ENCODE measurements at regions not wholly inside any gene's neighbourhood (a gene's known extent, or its start where the extent isn't known, plus 50 kb on each side); places are given as distances from the start of the nearest gene placed in this dataset.

DNA sequence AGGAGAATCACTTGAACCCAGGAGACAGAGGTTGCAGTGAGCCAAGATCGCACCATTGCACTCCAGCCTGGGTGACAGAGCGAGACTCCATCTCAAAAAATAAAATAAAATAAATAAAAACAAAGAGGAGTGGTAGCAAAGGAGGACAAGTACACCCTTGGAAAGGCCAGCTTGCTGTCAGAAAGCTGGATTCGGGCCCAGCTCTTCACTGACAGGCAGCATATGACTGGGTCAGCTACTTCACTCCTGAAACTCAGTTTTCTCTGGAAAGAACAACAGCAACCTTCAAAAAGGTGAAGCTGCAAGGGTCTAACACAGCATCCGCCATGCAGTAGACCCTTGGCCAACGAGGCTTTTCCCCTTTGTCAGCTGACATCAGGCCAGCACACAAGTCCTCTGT is 156.0 kb upstream of the TIAM1 start:
- no peak for DNase-seq (ENCODE audit: low read depth in 3 of 3)

DNA sequence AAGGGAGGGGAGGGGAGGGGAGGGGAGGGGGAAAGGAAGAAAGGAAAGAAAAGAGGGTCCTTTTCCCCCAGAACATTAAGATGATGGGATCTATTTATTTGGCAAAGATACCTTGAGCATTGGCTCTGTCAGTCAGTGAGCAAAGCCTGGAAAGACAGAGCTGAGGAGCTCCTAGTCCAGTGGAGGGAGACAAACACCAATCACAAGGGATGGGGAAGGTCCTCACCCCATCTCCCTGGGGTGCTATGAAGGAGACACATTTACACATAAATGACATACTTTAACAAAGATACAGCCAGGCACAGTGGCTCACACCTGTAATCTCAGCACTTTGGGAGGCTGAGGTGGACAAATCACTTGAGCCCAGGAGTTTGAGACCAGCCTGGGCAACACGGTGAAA is 154.9 kb upstream of the TIAM1 start:
- DNase-seq (ENCODE audit: low read depth in 3 of 3): no peak

DNA sequence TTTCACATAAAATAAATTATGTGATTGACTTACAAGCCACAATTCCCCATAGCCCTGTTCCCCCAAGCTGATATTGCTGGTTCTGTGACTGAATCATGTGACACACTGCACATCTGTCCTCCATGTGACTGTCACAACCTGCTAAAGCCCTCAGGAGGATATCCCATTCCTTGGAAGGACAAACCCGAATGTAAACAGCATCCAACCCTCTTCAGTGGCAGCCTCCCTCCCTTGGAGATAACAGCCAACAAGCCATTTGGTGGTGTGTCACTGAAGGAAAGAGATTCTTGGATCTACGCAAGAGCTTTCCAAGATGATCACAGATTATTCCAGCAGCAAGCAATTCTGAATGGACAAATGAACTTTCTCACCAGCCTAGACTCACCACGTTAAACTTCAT is 153.9 kb upstream of the TIAM1 start:
- no peak for DNase-seq (ENCODE audit: low read depth in 3 of 3)

DNA sequence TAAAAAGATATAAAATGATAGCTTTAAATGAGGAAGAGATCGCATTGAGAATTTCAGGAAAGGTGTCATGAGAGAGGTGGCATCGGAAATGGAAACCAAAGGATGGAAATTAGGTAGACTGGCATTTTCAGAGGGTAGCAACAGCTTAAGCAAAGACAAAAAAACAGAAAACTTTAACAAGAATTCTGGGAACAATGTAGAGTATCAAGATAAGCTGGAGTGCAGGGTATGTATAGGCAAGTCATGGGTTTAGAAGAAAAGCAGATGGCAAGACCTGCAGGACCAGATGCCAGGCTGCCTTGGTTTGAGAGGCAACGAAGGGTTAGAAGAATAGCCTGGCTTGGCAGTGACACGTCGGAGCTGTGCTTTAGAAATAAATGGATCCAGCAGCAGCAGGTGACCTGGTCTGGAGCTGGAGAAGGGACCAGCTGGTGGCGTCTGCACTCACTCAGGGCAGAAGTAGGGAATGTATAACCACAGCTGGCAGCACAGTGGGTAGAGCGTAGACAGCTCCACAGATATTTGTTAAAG is 149.4 kb upstream of the TIAM1 start:
- DNase-seq (ENCODE audit: low read depth in 3 of 3): no peak

DNA sequence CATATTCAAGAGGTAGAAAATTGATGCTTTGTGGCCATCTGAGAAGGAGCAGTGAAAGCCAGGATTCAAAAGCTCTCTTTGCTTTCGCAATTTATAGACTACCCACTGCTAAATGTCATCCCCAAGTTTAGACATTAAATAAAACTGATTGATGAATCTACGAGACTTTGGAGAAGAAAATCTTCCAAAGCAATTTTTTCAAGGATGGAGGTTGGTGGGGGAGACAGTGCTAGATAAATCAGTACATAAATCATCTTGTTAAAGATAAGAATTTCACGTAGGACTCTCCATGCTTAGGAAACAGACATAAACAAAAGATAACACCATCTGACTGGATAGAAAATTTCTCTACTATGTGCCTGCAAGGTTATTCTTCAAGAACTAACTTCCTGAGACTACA is 147.6 kb upstream of the TIAM1 start:
- no peak for DNase-seq (ENCODE audit: low read depth in 3 of 3)

DNA sequence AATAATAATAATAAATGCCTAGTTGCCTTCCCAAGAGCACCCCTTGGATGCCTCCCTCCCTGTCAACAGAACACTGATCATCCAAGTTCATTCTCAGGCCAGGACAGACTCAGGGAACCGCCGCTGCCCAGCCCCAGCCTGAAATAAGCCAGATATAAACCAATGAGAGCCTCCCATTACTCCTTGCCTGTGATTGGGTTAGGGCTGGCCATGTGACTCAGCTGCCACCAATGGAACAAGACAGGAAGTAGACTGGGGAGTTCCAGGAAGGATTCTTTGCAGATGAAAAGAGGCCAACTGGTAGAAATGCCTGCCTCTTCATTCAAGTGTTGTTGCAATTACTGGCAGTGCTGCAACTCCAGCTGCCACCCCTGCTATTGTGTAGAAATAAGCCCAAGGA is 146.4 kb upstream of the TIAM1 start:
- DNase-seq (ENCODE audit: low read depth in 3 of 3): no peak

DNA sequence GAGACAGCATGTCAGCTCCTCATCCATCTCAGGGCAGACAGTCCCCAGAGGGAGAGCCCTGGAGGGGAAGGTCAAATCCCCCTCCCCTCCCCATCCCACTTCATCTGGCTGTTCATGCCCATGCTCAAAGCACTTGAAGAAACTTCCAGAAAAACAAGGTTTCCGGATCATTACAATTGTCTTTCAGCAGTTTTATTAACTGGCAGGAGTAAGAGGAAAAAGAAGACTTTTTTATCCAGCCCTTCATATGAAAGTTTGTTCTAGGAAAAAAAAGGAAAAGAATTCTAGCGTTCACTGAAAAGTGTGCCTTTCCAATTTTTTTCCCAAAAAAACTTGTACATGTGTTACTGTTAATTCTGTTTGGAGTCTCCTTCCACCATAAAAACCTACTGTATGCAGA is 145.7 kb upstream of the TIAM1 start:
- DNase-seq (ENCODE audit: low read depth in 3 of 3): no peak

DNA sequence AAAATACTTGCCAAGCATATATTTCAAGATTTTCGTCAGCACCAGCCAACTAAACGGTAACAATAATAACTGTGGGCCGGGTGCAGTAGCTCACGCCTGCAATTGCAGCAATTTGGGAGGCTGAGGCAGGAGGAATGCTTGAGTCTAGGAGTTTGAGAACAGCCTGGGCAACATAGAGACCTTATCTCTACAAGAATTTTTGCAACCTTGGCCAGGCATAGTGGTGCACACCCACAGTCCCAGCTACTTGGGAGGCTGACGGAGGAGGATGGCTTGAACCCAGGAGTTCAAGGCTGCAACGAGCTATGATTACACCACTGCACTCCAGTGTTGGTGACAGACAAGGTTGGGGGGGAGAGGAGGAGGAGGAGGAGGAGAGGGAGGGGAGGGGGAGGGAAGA is 145.0 kb upstream of the TIAM1 start:
- DNase-seq (ENCODE audit: low read depth in 3 of 3): no peak

DNA sequence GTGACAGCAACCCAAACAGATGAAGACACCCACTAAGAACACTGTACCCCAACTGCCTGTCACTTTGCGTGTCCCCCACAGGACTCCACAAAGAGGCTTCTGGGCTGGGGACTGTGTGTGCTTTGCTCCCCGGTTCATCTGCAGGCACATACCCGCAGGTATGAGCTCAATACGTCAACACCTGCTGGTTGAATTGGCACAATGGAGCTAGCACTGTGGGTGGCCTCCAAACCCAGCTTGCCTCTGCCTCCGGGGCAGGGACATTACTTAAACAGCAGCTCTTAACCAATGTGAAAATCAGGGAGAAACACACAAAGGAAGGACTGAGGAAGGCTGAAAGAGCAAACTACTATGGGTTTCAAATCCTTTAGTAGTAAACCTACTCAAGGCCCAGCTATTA is 140.2 kb upstream of the TIAM1 start:
- DNase-seq (ENCODE audit: low read depth in 3 of 3): no peak

DNA sequence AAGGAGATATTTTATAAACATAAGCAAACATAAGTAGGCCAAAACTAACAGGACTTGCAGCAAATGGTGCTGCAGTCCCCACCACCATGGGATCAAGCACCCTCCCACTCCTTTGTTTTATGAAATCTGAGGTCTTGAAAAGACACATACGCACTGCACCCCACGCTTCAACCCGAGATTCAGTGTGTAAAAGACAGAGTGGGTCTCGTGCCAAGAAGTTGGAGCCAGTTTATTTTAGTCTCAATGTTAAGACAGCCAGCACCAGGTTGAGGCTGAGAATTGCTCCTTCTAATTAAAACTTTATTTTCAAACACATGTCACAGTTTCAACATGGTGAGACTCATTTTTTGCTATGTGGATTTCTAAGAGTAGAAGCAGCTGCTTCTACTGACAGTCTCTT is 139.1 kb upstream of the TIAM1 start:
- no peak for DNase-seq (ENCODE audit: low read depth in 3 of 3)

DNA sequence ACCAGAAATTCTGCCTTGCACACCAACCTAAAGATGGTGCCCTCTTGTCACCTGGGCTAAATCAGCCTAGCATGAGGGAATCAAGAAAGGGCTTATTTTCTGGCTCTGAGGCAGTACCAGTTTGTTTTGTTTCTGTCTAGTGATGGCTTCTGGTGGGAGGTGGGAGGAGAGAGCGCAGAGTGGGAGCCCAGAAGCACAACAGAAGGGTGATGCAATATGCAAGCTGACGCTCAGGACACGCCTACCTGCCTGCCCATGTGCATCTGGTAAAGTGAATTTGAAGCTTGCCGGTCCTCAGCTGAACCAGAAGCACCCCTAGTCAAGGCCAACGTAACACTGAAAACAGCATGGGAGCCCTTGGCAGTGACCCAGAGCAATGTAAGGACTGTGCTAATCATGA is 138.4 kb upstream of the TIAM1 start:
- DNase-seq (ENCODE audit: low read depth in 3 of 3): no peak

DNA sequence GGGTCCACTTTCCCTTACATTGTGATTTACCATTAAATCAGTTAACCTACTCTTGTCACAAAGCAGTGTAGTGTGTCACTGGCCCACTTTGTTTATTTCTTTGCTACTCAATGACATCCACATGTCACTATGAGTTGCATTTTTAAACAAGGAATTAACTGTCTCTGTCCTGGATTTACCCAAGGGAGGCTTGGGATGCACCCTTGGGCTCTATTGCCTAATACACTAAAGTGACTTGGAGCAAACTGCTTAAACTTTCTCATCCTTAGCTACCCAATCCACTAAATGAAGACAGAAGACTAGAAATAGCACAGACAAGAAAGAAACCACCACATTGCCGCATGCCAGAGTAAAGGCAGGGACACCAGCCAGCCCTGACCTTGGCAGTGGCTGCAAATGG is 136.2 kb upstream of the TIAM1 start:
- no peak for DNase-seq (ENCODE audit: low read depth in 3 of 3)

DNA sequence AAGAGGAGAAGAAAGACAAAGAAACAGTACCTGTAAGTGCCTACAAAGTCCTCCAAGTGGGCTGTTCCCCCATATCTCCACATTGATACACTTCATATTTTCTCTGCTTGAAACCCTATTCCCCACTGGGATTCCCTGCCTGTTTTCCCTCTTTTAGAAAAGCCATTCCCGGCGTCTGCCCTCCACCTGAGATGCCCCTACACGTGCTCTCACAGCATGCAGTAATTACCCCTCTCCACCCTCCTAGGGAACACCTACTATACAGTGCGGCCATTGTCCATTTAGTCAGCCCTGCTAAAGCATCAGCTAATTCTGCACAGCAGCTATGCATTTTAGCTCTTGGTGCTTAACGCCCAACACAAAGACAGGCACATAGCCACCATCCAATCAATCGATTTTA is 135.7 kb upstream of the TIAM1 start:
- DNase-seq (ENCODE audit: low read depth in 3 of 3): no peak

DNA sequence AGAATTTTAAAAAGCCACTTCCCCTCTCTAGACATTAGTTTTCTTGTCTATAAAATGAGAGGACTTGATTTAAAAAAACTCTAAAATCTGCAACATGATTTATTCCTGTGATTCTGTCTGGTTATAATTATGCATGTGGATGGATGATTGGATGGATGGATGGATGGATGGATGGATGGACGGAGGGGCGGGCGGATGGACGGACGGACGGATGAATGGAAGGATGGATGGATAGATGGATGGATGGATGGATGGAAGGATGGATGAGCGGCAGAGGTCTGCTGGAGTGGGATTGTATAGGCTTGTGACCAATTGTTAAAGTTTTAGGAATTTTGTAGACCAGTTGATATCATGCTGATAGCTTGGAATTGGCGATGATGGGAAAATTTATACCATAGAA is 135.2 kb upstream of the TIAM1 start:
- no peak for DNase-seq (ENCODE audit: low read depth in 3 of 3)

DNA sequence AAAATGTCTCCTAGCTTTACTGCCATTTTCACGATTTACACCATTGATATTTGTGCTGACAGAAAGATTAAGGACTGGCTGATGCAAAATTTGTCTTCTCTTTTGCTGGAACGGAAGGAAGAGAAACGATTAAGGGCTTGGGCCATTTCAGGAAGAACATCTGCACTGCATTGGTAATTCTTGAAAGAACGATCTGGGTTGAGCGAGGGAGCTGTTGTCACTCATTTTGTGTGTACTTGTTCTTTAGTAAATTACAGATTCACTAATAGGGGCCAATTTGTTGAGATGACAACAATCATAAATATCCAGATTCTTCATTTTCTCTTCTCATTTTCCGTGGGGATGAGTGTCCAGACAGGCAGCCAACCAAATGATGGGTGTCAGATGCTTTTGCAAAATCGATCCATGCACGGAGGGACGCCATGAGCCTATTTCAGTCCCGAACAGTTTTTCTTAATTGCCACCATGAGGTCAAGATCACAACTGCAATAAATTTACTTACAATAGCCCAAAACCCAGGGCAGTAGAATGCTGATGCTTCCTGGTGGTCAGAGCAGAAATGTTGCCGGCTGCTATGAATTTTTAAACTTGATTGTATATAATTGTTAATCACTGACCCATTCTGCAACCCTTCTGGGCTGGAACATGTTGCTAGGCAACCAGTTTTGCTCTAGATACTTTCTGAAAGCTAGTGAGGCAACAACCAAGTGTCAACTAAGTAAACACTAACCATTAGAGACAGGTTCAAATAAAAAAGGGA is 132.4 kb upstream of the TIAM1 start:
- DNase-seq (ENCODE audit: low read depth in 3 of 3): no peak

DNA sequence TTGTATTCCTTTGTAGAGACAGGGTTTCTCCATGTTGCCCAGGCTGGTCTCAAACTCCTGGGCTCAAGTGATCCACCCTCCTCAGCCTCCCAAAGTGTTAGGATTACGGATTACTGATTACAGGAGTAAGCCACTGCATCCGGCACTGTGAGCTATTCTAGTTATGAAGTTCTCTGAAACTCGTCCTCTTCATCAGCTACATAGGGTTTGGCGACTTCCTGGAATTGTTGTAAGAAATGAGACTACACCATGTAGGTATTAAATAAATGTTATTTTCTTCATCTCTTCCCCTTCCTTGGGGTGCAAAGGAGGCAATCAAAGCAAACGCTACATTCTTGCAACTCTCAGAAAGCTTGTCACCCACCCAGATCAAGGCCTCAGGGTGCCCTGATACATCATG is 131.2 kb upstream of the TIAM1 start:
- no peak for DNase-seq (ENCODE audit: low read depth in 3 of 3)

DNA sequence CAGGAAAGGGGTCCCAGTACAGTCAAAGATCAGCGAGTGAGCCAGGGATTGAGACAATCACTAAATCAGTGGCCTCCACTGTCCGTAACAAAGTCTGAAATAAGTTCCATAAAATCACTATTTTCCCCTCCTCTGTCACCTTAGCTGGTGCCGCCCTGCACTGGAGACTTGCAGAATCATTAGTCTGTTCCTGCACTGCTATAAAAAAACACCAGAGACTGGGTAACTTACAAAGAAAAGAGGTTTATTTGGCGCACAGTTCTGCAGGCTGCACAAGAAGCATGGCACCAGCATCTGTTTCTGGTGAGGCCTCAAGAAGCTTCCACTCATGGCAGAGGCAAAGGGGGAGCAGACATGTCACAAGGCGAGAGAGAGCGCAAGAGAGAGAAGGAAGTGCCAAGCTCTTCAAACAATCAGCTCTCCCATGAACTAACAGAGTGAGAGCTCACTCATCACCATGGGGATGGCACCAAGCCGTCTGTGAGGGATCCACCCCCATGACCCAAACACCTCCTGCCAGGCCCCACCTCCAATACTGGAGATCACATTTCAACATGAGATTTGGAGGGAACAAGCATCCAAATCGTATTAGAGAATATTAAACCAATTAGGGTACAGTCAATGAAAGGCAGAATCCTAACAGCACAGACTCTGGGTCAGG is 129.8 kb upstream of the TIAM1 start:
- DNase-seq (ENCODE audit: low read depth in 3 of 3): no peak

DNA sequence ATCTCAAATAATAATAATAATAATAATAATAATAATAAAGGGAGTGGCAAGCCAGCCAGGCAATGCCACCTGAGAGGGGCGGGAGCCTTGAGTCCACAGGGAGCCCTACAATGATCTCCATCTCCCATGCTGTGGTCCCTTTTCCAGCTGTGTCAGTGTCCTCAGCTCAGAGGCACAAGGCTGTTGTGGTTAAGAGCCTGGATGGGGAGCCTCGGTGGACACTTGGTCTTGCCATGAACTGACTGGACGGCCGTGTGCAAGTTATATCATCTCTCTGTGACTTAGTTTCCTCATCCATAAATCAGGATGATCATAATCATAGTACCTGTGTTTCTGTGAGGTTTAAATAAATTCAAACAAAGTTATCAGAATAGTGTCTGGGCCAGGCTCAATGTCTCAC is 127.8 kb upstream of the TIAM1 start:
- DNase-seq (ENCODE audit: low read depth in 3 of 3): no peak

DNA sequence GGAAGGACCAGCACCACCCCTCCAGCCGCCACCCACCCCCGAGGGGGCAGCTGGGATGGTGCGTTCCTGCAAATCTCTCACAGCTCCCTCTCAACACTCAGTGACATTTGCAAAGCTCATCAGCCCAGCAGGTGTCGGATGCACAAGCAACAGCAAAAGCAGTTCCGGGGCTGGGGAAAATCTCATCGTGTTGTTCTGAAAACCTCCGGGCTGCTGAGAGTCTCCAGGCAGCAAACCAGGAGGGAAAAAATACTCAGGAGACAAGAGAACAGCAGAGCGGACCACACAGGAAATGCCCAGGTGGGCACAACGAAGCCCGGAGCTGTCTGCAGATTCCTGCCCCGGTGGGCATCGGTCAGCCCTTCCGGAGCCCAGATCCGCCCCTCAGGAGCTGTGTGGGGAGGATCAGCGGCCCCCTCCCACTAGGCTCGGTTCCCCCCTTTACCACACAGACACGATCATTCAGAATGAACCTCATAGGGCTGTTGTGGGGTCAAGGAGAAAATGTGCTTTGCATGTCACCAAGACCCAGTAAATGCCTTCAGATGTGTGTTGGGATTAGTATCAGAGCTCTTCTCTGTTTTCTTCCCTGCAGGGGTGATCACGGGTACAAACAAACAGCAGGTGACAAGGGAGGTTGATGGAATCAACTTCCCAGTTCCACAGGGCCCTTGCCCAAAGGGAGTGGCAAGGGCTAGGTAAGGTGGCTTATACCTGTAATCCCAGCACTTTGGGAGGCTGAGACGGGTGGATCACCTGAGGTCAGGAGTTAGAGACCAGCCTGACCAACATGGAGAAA is 127.0 kb upstream of the TIAM1 start:
- no peak for DNase-seq (ENCODE audit: low read depth in 3 of 3)

DNA sequence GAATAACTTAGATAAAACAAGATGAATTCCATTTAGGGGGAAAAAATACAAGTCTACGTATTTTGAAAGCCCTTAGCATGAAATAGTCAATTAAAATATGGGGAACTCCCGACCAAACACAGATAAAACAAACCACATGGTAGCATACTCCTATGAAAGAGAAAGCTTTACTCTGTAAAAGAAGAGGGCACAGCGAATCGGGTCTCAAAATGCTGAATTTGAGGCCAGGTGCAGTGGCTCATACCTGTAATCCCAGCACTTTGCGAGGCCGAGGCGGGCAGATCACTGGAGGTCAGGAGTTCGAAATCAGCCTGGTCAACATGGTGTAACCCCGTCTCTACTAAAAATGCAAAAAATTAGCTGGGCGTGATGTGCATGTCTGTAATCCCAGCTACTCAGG is 116.9 kb upstream of the TIAM1 start:
- DNase-seq (ENCODE audit: low read depth in 3 of 3): no peak

DNA sequence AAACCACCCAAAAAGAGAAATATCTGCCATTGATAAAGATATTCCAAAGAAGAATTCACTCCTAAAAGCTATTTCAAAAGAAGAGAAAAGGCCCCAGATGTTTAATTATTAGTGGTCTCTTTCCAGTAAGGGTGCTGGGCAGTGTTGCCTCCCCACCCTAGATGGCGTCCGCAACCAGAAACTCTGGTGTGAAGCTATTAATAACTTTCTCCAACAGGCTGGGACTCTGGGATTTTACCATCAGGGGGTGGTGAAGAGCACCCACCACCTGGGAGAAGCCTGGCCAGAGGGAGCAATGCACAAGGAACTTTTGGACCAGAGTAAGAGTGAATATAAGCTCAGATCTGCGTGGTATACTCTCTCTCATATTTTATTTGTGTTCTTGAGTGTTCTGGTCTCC is 115.4 kb upstream of the TIAM1 start:
- no peak for DNase-seq (ENCODE audit: low read depth in 3 of 3)

DNA sequence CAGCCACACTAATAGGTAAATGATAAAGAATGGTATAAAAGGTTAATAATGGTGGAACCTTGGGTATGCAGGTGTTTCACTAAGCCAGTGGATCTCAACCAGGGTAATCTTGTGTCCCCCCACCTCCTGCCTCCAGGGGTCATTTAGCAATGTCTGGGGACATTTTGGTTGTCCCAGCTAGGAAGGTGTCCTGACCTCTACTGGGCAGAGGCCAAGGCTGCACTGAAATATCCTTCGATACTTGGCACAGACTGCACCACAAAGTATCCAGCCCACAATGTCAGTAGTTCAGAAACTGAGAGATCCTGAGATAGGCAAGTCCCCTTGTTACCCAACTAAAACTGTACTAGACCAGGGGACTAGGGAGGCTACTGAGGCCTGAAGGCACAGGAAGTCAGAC is 113.6 kb upstream of the TIAM1 start:
- DNase-seq (ENCODE audit: low read depth in 3 of 3): no peak

DNA sequence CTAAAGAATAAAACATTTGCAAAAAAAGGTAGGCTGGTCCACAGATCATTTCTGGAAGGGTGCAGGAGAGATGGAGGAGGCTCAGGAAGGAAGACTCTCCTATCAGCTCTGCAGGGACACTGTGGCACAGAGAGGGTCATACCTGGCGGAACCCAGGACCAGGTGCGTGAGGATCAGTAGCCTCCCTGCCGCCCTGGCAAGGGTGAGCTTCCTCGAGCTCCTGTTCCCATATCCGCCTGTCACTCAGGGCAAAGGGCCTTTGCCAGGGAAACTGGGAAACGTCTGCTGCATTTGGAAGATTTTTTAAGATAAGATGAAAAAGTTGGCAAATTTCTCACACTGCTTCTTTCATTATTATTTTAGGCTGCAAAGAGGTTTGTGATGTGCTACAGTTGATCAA is 112.1 kb upstream of the TIAM1 start:
- no peak for DNase-seq (ENCODE audit: low read depth in 3 of 3)

Measured in stimulated activated CD4-positive, alpha-beta T cell treated with anti-CD3 and anti-CD28 coated beads, TNF-alpha, amount 100 ng/mL, for 48 hours (primary cell).